Activated CD4-positive, alpha-beta memory T cell treated with anti-CD3 and anti-CD28 coated beads for 36 hours (primary cell): ENCODE measurements at regions not wholly inside any gene's neighbourhood (a gene's known extent, or its start where the extent isn't known, plus 50 kb on each side); places are given as distances from the start of the nearest gene placed in this dataset.

Experiments
- CTCF ChIA-PET: fragments of 350-600 bp; sonication (Branson Sonifier 250); formaldehyde crosslinking; loops from one replicate; lab custom pipeline; 2021; ENCODE audit warnings: antibody characterized with exemption, inconsistent platforms; lab: Charles Lee
- POLR2A ChIA-PET: fragments of 350-600 bp; sonication (Branson Sonifier 250); formaldehyde crosslinking; loops from one replicate; lab custom pipeline; 2021; ENCODE audit warnings: antibody characterized with exemption; lab: Charles Lee
- DNase-seq: peaks from one replicate; pipeline ENCODE4 v3.0.0-alpha.2; 2020
- H3K27ac Mint-ChIP-seq: one replicate; pipeline ENCODE4 v1.8.0; 2021; ENCODE audit warnings: mixed read lengths
- H3K27me3 Mint-ChIP-seq: one replicate; pipeline ENCODE4 v1.8.0; 2021; ENCODE audit warnings: mixed read lengths
- H3K36me3 Mint-ChIP-seq: one replicate; pipeline ENCODE4 v1.8.0; 2021; ENCODE audit warnings: mixed read lengths
- H3K4me1 Mint-ChIP-seq: one replicate; pipeline ENCODE4 v1.8.0; 2021; ENCODE audit warnings: low read depth, mixed read lengths
- H3K4me3 Mint-ChIP-seq: one replicate; pipeline ENCODE4 v1.8.0; 2021; ENCODE audit warnings: mild to moderate bottlenecking, mixed read lengths
- H3K9me3 Mint-ChIP-seq: one replicate; pipeline ENCODE4 v1.8.0; 2021; ENCODE audit warnings: mixed read lengths
- intact Hi-C: fragments of 100-400 bp; cut with micrococcal nuclease; formaldehyde crosslinking; loops from one replicate; pipeline ENCODE4 v1.15.1; 2023

DNA sequence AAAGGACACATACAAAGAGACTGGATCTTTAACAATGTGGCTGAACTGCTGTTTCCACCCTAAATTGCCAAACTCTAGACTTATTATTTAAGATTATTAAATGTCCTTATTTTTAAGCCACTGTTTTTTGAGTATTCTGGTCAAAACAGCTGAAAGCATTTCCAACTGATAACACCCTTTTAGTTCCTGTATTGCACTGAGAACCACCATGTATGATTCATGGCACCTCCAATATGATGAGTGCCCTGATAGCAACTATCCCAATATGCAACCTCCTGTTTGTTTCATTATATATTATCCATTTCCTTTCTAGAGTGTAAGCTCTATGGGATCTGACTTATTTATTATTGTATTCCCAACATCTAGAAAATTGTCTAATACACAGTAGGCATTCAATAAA is 269.4 kb downstream of the HHIPL2 start:
- H3K36me3 Mint-ChIP-seq: no peaks in the 10 kb centered on the region
- H3K27ac Mint-ChIP-seq: no peak overlapping the region
- POLR2A ChIA-PET: no interaction called here
- CTCF ChIA-PET: no interaction called here
- H3K4me1 Mint-ChIP-seq: no peaks in the 10 kb centered on the region
- no peaks in the 10 kb centered on the region for H3K27me3 Mint-ChIP-seq
- intact Hi-C loops: no loop called here
- DNase-seq: no peak
- H3K9me3 Mint-ChIP-seq: peaks cover 2% of the 10 kb centered on the region
- H3K4me3 Mint-ChIP-seq: no peak overlapping the region

DNA sequence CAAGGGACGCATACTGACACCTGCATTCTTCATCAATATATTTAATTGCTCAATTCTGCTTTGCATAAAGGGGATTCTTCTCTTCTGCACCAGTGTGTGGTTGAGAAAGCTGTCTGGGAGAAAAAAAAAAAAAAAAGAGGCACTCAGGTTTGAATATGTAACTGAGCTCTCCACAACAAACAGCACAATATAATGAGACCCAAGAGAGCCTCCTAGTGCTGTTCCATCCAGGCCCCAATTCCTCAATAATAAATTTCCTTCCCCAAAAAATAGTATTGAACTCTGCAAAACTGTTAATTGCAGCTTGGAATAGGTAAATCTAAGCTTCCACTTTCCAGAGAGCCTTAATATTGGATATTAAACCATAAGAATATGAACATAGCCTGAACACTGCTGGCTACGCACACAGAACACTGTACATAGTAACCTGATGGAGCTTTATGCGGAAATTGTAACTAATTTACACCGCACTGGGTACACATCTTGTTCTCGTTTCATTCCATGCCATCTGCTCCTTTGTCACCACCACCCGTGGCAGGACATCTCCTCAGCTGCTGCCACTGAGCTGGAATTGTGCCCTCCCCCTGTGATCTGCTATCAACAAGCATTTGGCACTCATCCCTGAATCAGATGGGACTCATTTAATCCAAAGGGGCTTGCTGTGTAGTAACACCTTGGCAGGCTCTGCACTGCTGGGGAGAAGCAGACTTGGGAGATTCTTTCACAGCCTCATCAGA is 272.0 kb downstream of the HHIPL2 start:
- H3K36me3 Mint-ChIP-seq: no peaks in the 10 kb centered on the region
- CTCF ChIA-PET: no interaction called here
- intact Hi-C loops: no loop called here

DNA sequence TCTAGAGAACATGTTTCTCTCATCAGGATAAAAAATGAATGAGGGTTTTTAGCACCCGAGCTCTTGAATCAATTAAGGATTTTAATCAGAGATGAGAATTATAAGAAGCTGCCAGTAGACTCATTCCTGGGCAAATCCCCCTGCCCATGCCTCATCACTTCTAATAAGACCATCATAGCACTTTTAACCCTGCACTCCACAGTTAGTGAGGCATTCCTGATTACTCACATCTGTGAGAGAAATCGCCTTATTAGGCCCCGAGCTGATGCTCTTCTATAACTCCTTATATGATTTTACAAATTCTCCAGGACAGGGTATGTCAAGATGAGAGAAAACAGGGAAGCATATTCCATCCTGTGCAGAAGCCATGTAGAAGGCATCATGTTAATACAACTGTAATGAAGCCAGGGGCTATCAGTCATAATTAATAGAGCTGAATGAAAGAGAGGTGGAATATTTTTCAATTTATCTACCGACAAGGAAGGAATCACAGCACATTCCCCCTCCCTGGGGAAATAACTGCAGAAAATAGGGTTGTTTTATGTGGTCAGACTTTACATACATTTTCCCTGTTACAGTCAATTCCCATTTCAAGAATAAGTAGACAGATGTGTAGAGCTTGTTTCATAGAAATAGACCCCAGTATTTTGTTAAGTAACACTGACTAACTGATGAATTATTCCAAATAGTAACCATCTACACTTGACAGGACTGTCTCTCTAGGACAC is 272.7 kb downstream of the HHIPL2 start:
- no peaks in the 10 kb centered on the region for H3K27me3 Mint-ChIP-seq
- no peak overlapping the region for H3K4me3 Mint-ChIP-seq
- no peaks in the 10 kb centered on the region for H3K9me3 Mint-ChIP-seq
- no peaks in the 10 kb centered on the region for H3K4me1 Mint-ChIP-seq
- ChIA-PET POLR2A (no interaction called here), CTCF (no interaction called here)
- intact Hi-C loops: no loop called here
- no peak overlapping the region for H3K27ac Mint-ChIP-seq
- DNase-seq: no peak
- H3K36me3 Mint-ChIP-seq: no peaks in the 10 kb centered on the region

More for the DNA sequence above, 272.0 kb downstream of the HHIPL2 start:
- Mint-ChIP-seq H3K27ac (no peak overlapping the region), H3K4me3 (no peak overlapping the region), H3K9me3 (peaks cover 2% of the 10 kb centered on the region), H3K4me1 (no peaks in the 10 kb centered on the region), H3K27me3 (no peaks in the 10 kb centered on the region)
- no peak for DNase-seq
- POLR2A ChIA-PET: no interaction called here

DNA sequence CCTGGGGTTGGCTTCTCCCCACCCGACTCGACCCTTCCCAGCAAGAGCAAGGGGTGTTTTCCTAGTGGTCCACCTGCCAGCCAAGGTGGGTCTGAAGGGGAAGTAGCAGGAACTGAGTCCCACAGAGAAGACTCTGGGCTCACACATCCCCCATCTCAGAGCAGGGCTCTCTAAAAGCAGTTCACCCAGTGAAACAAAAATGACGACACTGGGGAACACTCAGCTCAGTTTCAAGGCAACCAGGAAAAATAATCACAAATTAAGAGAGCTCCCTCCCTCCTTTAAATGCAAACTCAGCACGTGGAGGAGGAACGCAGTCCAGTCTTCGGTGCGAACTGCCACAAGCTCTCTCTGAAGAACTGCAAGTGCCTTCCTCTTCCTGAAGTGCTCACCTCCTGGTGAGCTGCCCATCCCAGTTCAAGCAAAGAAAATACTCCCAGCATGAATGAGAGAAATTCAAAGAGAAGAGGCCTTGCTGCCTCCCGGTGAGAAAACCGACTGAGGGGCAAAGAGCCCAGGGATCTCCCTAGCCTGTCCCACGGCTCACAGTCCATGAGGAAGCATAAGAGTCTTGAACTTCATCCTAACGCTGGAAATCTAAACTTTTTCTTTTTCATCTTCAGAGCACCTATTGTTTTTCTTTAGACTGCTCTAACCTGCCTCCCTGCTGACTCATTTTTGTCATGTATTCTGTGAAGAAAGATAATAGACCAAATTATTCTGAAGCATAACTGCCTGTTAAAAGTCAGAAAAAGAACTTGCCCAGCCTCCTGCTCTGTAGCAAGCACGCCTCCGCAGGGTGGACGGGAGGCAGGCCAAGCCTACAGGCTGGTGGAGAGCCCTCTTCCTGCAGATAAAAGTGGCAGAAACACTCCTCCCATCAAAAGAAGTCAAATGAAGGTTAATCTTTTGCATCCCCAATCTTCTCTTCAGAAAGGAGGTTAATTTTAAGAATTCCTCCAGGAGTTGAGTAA is 281.4 kb downstream of the HHIPL2 start:
- H3K27ac Mint-ChIP-seq: no peak overlapping the region
- intact Hi-C loops: loop anchor here (10.0 kb wide), 1 partner anchor 188 kb away; no protein-coding TSS in a partner anchor
- POLR2A ChIA-PET: no interaction called here
- DNase-seq: no peak
- no peak overlapping the region for H3K4me3 Mint-ChIP-seq
- no peaks in the 10 kb centered on the region for H3K27me3 Mint-ChIP-seq
- no peaks in the 10 kb centered on the region for H3K36me3 Mint-ChIP-seq
- peaks cover 2% of the 10 kb centered on the region for H3K4me1 Mint-ChIP-seq
- no peaks in the 10 kb centered on the region for H3K9me3 Mint-ChIP-seq
- CTCF ChIA-PET: no interaction called here

DNA sequence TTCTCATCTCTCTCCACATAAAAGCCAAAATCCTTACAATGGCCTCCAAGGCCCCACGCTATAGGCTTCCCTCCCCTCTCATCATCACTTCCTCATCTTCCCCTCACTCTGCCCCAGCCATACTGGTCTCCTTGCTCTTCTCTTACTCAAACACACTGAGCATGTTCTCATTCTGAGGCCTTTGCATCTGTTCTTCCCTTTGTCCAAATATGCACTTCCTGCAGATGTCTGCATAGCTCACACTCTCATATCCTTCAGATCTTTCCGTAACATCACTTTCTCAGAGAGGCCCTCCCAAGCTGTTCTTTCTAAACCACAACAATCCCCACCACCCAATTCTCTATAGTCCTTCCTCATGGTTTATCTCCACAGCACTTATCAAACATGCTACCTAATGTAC is 284.1 kb downstream of the HHIPL2 start:
- no peaks in the 10 kb centered on the region for H3K36me3 Mint-ChIP-seq
- peaks cover 2% of the 10 kb centered on the region for H3K4me1 Mint-ChIP-seq
- H3K9me3 Mint-ChIP-seq: no peaks in the 10 kb centered on the region
- H3K27me3 Mint-ChIP-seq: peaks cover 2% of the 10 kb centered on the region
- intact Hi-C loops: loop anchor here (10.0 kb wide), 1 partner anchor 191 kb away; no protein-coding TSS in a partner anchor
- H3K4me3 Mint-ChIP-seq: no peak overlapping the region
- DNase-seq: no peak
- CTCF ChIA-PET: no interaction called here
- POLR2A ChIA-PET: no interaction called here
- H3K27ac Mint-ChIP-seq: no peak overlapping the region

DNA sequence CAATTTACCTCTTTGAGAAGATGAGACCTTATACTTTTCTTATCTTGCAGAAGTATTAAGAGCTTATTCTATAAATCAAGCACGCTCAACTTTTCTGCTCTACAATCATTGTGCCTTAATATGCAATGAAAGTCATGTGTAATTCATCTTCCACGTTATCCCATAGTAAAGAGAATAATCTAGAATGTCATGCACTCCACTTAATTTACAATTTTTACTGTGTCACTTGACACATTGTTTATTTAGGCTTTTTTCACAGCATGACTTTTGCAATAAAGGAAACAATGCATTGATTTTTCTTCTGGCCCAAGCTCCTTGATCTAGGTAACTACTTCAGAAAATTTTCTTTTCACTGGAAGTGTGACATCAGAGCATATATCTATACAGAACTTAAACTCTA is 290.9 kb downstream of the HHIPL2 start:
- Mint-ChIP-seq H3K4me3 (no peak overlapping the region), H3K9me3 (no peaks in the 10 kb centered on the region), H3K27ac (no peak overlapping the region), H3K4me1 (peaks cover under 1% of the 10 kb centered on the region), H3K36me3 (no peaks in the 10 kb centered on the region), H3K27me3 (peaks cover 2% of the 10 kb centered on the region)
- POLR2A ChIA-PET: no interaction called here
- DNase-seq: no peak
- intact Hi-C loops: no loop called here
- CTCF ChIA-PET: no interaction called here

DNA sequence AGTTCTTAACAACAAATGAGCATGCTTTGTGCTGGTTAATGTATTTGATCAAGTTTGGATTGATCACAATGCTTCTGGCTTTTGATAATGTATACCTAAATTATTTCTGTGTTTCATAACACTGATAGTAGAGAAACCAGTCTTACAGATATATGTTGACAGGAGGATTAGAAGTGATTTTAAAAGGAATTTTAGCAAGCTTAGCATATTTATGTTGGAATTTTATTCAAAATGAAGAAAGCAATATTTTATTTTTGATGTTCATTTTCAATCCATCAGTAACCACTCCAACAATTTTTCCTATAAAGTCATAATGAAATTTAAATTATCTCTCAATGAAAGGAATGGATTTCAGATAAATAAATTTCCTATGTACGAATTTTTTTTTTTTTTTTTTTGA is 291.8 kb downstream of the HHIPL2 start:
- CTCF ChIA-PET: no interaction called here

DNA sequence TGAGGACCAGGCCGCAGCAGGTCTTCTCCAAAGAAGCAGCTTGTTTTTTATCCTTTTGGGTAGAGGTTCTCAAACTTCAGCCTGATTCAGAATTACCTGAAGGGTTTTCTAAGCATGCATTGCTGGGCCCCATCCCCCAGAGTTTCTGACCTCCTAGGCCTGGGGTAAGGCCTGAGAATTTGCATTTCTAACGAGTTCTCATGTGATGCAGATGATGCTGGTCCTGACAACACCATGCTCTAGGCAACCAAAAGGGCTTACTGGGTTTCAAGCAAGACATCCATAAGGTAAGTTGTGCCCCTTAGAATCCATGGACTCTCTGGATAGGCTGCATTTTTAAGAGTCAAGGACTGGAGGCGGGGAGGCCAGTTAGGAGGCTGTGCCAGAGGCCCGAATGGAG is 295.1 kb downstream of the HHIPL2 start:
- POLR2A ChIA-PET: no interaction called here
- CTCF ChIA-PET: interaction anchor here (0.8 kb wide), 1 partner anchor 201 kb away, joined by 3 read pairs; no protein-coding TSS in a partner anchor

More for the DNA sequence above, 291.8 kb downstream of the HHIPL2 start:
- H3K4me3 Mint-ChIP-seq: no peak overlapping the region
- no peaks in the 10 kb centered on the region for H3K36me3 Mint-ChIP-seq
- peaks cover 3% of the 10 kb centered on the region for H3K4me1 Mint-ChIP-seq
- DNase-seq: no peak
- intact Hi-C loops: no loop called here
- POLR2A ChIA-PET: no interaction called here
- H3K9me3 Mint-ChIP-seq: no peaks in the 10 kb centered on the region
- H3K27me3 Mint-ChIP-seq: peaks cover 2% of the 10 kb centered on the region
- no peak overlapping the region for H3K27ac Mint-ChIP-seq

DNA sequence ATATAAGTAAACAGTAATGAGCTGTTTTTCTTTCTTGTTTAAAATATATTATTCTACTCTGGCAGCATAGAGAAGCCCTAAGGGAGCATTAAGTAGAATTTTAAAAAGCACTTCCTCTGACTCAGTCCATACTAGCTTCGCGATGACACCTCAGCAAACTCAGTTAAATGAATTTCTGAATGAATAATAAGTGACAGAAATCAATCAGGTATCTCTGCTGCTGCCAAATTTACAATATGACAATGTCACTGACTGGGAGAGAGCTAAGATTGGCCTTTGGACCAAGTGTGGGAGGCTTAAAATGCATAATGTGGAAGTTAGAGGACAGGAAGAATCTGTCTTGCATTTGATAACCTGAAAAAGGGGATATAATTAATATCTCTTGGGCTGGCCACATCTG is 296.1 kb downstream of the HHIPL2 start:
- H3K27ac Mint-ChIP-seq: no peak overlapping the region
- H3K4me1 Mint-ChIP-seq: peaks cover 3% of the 10 kb centered on the region
- CTCF ChIA-PET: interaction anchor here (0.8 kb wide), 1 partner anchor 201 kb away, joined by 3 read pairs; no protein-coding TSS in a partner anchor
- no peak for DNase-seq
- intact Hi-C loops: no loop called here
- no peaks in the 10 kb centered on the region for H3K27me3 Mint-ChIP-seq
- POLR2A ChIA-PET: no interaction called here
- no peaks in the 10 kb centered on the region for H3K36me3 Mint-ChIP-seq
- H3K4me3 Mint-ChIP-seq: no peak overlapping the region
- no peaks in the 10 kb centered on the region for H3K9me3 Mint-ChIP-seq

More for the DNA sequence above, 295.1 kb downstream of the HHIPL2 start:
- peaks cover 3% of the 10 kb centered on the region for H3K4me1 Mint-ChIP-seq
- no peak overlapping the region for H3K4me3 Mint-ChIP-seq
- no peaks in the 10 kb centered on the region for H3K9me3 Mint-ChIP-seq
- intact Hi-C loops: no loop called here
- H3K27me3 Mint-ChIP-seq: no peaks in the 10 kb centered on the region
- DNase-seq: no peak
- no peaks in the 10 kb centered on the region for H3K36me3 Mint-ChIP-seq
- H3K27ac Mint-ChIP-seq: no peak overlapping the region

DNA sequence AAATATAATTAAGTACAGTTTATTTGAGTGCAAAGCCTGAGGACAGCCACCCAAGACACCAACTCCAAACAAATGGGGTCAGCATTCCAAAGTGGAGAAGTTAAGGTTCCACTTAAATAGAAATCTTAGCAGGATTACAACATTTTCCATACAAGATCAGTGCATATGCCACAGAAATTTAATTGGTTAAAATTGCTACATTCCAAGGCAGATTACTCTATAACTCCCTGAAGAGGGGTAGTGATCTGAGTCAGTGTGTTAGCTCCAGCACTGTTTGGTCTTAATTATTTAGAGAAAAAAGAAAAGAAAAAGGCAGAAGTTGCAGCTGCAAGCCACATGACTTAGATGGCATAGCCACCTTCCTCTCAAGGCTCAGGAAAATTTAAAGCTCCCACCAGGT is 297.5 kb downstream of the HHIPL2 start:
- Mint-ChIP-seq H3K4me3 (no peak overlapping the region), H3K36me3 (no peaks in the 10 kb centered on the region), H3K27ac (no peak overlapping the region), H3K4me1 (peaks cover 3% of the 10 kb centered on the region), H3K27me3 (no peaks in the 10 kb centered on the region), H3K9me3 (no peaks in the 10 kb centered on the region)
- no peak for DNase-seq
- intact Hi-C loops: no loop called here
- ChIA-PET POLR2A (no interaction called here), CTCF (no interaction called here)

DNA sequence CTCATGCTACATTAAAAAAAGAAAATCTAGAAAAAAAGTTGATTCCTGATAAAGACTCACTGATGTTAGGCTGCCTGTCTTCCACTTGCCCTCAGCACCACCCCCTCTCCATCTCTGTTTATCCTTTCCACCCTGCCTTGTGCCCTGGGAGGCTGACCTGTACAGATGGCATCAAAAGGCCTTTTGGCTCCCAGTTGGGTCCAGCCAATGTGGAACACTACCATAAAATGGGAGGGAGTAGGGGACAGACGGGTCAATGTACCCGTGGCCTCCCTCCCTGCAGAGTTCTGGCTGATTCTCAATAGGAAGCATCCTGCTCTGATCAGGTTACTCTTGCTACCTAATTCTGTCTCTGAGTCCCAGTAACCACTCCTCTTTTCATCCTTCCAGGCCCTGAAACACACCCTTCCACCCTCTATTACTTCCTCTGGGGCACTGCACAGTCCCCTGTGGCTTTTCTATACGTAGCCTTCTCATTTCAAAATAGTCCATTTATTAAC is 300.0 kb downstream of the HHIPL2 start:
- H3K4me1 Mint-ChIP-seq: peaks cover 3% of the 10 kb centered on the region
- no peaks in the 10 kb centered on the region for H3K9me3 Mint-ChIP-seq
- POLR2A ChIA-PET: no interaction called here
- intact Hi-C loops: no loop called here
- CTCF ChIA-PET: no interaction called here
- no peak overlapping the region for H3K4me3 Mint-ChIP-seq
- H3K27ac Mint-ChIP-seq: no peak overlapping the region
- no peaks in the 10 kb centered on the region for H3K36me3 Mint-ChIP-seq
- H3K27me3 Mint-ChIP-seq: no peaks in the 10 kb centered on the region
- DNase-seq: no peak

DNA sequence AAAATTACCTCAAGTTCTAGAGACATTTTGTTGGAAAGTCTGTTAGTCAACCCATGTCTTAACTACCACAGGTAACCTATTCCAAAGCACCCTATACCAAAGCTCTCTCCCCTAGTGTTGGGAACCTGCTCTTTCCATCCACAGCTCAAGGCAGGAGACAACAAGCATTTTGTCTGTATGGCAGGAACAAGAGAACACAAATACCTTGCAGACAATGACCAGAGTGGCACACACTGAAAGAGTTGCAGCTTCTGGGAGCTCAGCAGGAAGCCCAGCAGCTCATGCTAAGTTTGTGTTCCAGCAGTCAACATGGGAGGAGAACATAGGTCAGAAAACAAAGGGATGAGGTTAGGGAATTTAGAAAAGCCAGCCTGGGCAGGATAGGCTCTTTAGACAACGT is 300.8 kb downstream of the HHIPL2 start:
- intact Hi-C loops: no loop called here
- no peaks in the 10 kb centered on the region for H3K9me3 Mint-ChIP-seq
- DNase-seq: no peak
- no peak overlapping the region for H3K27ac Mint-ChIP-seq
- no peaks in the 10 kb centered on the region for H3K27me3 Mint-ChIP-seq
- no peak overlapping the region for H3K4me3 Mint-ChIP-seq
- ChIA-PET POLR2A (no interaction called here), CTCF (no interaction called here)
- H3K4me1 Mint-ChIP-seq: peaks cover 3% of the 10 kb centered on the region
- H3K36me3 Mint-ChIP-seq: no peaks in the 10 kb centered on the region
